ENCODE measurements at regions not wholly inside any gene's neighbourhood (a gene's known extent, or its start where the extent isn't known, plus 50 kb on each side); places are given as distances from the start of the nearest gene placed in this dataset.
A peak's percentile ranks its signal among the peaks of the same experiment; 100 is the strongest.

DNA sequence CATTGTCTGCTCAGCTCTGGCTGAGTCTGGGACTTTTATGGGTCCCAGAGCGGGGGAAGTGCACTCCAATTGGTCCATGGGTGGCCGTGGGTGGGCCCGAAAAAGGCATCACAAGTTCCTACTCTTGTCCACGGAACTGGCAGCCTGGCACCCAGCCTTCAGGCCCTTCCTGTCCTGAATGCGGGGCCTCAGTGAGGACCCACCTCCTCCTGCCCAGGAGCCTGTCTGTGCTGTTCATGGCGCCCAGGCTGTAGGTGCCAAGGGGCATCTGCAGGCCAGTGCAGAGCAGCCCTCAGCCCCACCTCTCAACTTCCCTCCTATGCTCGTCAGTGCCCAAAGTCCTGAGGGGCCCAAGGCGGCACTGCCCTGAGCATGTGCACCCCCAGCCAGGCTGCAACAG, 411.7 kb upstream of the KIRREL3 start:
- H3K36me3 Mint-ChIP-seq, result peaks cover 0 to 10% of the 10 kb centered on the region in 2 donors
- peaks cover 15 to 17% of the 10 kb centered on the region in 2 donors for H3K9me3 Mint-ChIP-seq
- DNase-seq (ENCODE audit: low spot score in 2 of 2) (no peak), ATAC-seq (no peak)
- H3K27ac Mint-ChIP-seq, result no peak overlapping the region

DNA sequence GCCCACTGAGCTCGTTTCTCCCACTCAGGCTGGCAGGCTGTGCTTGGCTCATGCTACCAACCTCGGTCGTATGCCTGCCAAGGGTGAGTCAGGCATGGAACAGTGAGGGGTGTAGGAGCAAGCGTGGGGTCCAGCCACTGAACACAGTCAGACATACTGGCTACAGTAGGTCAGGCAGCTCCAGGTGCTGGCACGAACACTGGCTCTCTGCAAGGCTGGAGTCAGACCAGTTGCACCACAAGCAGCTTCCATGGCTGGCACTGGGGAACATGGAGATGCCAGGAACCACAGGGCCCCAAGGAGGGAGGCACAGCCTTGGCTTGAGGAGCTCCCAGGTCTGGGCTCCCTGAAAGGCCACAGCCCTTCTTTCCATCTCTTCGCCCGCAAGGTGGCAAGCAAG, 410.7 kb upstream of the KIRREL3 start:
- peaks cover 11 to 13% of the 10 kb centered on the region in 2 donors for H3K9me3 Mint-ChIP-seq
- DNase-seq (ENCODE audit: low spot score in 2 of 2) (no peak), ATAC-seq (no peak)
- H3K27ac Mint-ChIP-seq, result no peak overlapping the region
- peaks cover 0 to 10% of the 10 kb centered on the region in 2 donors for H3K36me3 Mint-ChIP-seq

DNA sequence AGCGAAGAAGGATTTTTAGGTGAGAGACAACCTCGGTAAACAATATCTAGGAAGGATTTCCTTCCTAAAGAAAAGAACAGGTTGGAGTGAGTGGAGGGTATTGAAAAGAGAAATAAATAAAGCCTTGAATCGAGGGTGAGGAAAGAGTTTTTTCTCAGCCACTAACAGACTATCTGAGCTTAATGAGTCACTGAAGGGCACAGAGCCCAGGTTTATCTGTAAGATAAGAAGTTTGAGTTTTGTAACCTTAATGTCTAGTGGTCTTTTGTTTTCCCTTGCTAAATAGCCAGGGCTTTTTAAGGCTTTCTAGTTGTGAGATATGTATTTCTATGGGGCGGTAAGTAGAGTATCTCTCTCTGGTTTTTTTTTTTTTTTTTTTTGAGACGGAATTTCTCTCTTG, 394.5 kb upstream of the KIRREL3 start:
- ATAC-seq, result no peak
- peaks cover 0 to 7% of the 10 kb centered on the region in 2 donors for H3K36me3 Mint-ChIP-seq

GRCh38 chr11:127393460-127393997, 393.0 kb upstream of the KIRREL3 start:
- H3K27ac Mint-ChIP-seq, result no peak overlapping the region
- H3K9me3 Mint-ChIP-seq, result peaks cover 12 to 14% of the 10 kb centered on the region in 2 donors
- H3K36me3 Mint-ChIP-seq, result peaks cover 0 to 7% of the 10 kb centered on the region in 2 donors
- no peak for DNase-seq (ENCODE audit: low spot score in 2 of 2)
- no peak for ATAC-seq

More for the DNA sequence above, 394.5 kb upstream of the KIRREL3 start:
- no peak overlapping the region for H3K27ac Mint-ChIP-seq
- DNase-seq (ENCODE audit: low spot score in 2 of 2), result no peak
- H3K9me3 Mint-ChIP-seq, result peaks cover 12 to 14% of the 10 kb centered on the region in 2 donors

DNA sequence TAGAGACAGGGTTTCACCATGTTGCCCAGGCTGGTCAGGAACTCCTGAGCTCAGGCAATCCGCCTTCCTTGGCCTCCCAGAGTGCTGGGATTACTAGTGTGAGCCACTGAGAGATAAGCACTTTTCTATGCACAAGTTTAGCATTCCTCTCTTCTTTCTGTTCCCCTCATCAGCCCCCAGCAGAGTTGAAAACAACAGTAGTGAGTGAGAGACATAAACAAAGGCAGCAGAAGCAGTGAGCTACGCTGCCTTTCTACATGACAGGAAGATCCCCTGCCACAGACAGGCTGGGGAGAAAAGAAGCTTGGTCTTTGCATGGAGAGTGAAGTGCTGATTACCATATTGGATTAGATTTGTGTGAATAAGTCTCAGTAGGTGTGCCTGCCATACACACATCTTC, 392.0 kb upstream of the KIRREL3 start:
- ATAC-seq, result no peak
- peaks cover 0 to 7% of the 10 kb centered on the region in 2 donors for H3K36me3 Mint-ChIP-seq

GRCh38 chr11:127390465-127390864, 389.9 kb upstream of the KIRREL3 start:
- no peaks in the 10 kb centered on the region for H3K36me3 Mint-ChIP-seq
- no peak for DNase-seq (ENCODE audit: low spot score in 2 of 2)
- ATAC-seq, result no peak

More for the DNA sequence above, 392.0 kb upstream of the KIRREL3 start:
- Mint-ChIP-seq H3K9me3 (peaks cover 12 to 14% of the 10 kb centered on the region in 2 donors), H3K27ac (no peak overlapping the region)
- DNase-seq (ENCODE audit: low spot score in 2 of 2), result no peak

DNA sequence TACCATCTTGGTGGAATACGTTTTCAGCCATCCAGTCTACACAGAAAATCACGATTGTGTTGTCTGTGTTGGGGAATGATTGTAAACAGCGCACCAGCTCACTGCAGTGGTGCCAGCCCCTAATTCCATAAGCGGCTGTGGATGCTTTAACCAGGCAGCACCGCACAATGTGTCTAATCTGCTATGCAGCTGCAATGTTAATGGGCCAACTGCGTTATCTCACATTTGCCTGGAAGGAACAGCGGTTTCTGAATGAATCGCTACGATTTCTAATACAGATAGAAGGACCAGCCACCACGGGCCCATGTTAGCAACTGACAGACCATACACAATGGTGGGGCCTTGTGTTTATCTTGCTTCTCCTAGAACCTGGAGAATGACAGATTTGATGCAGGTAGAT, 384.5 kb upstream of the KIRREL3 start:
- H3K9me3 Mint-ChIP-seq, result no peaks in the 10 kb centered on the region
- H3K36me3 Mint-ChIP-seq, result no peaks in the 10 kb centered on the region
- ATAC-seq, result no peak
- DNase-seq (ENCODE audit: low spot score in 2 of 2), result no peak
- H3K27ac Mint-ChIP-seq, result no peak overlapping the region

More at GRCh38 chr11:127390465-127390864, 389.9 kb upstream of the KIRREL3 start:
- Mint-ChIP-seq H3K9me3 (peaks cover 6 to 8% of the 10 kb centered on the region in 2 donors), H3K27ac (no peak overlapping the region)

DNA sequence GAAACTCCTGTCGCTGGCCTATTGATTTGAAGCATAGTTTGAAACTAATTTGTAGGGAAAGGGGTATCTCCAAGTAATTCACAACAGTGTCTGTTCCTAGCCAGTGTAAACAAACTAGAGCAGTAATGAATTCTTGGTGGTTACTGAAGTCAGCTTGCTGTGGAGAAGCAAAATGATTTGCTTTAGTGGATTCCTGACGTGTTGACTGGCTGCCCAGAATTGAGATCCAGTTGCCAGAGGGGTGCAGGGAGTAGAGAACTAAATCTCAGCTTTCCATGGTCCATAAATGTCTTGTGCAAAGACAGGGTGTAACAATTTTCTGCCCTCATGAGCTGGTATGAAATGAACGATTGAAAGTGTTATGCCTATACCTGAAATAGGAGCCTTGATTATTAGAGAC, 382.5 kb upstream of the KIRREL3 start:
- H3K9me3 Mint-ChIP-seq, result no peaks in the 10 kb centered on the region
- H3K27ac Mint-ChIP-seq, result no peak overlapping the region
- H3K36me3 Mint-ChIP-seq, result no peaks in the 10 kb centered on the region
- ATAC-seq (no peak), DNase-seq (ENCODE audit: low spot score in 2 of 2) (no peak)

GRCh38 chr11:127381247-127381646, 380.7 kb upstream of the KIRREL3 start:
- Mint-ChIP-seq H3K36me3 (no peaks in the 10 kb centered on the region), H3K9me3 (no peaks in the 10 kb centered on the region), H3K27ac (no peak overlapping the region)
- DNase-seq (ENCODE audit: low spot score in 2 of 2) (no peak), ATAC-seq (no peak)

- ATAC-seq, result no peak
- no peak for DNase-seq (ENCODE audit: low spot score in 2 of 2)
- H3K27ac Mint-ChIP-seq, result no peak overlapping the region
- H3K9me3 Mint-ChIP-seq, result no peaks in the 10 kb centered on the region
- H3K36me3 Mint-ChIP-seq, result no peaks in the 10 kb centered on the region
These were observed 379.1 kb upstream of the KIRREL3 start for GRCh38 chr11:127379686-127380085.

GRCh38 chr11:127376301-127376700, 375.7 kb upstream of the KIRREL3 start:
- no peaks in the 10 kb centered on the region for H3K9me3 Mint-ChIP-seq
- no peak for ATAC-seq

DNA sequence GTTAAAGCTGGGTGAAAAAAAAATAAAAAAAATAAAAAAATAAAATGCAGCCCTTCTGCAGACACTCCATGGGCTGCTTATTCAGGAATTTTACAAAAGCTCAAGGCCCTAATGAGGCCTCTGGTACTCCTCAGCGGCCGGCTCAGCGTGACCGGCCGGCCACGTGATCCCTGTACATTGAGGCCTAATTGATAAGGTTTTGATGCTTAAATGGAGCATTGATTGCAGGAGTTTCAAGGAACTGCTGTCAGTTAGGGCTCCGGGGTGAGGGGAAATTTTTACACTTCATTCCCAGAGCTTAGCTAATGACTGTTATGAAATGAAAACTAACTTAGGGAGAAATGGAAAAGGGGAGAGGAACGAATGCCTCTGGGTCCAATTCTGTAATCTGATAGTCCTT, 368.8 kb upstream of the KIRREL3 start:
- ATAC-seq (no peak), DNase-seq (ENCODE audit: low spot score in 2 of 2) (no peak)
- H3K9me3 Mint-ChIP-seq, result no peaks in the 10 kb centered on the region
- no peaks in the 10 kb centered on the region for H3K36me3 Mint-ChIP-seq
- no peak overlapping the region for H3K27ac Mint-ChIP-seq

More at GRCh38 chr11:127376301-127376700, 375.7 kb upstream of the KIRREL3 start:
- H3K27ac Mint-ChIP-seq, result no peak overlapping the region
- no peaks in the 10 kb centered on the region for H3K36me3 Mint-ChIP-seq
- no peak for DNase-seq (ENCODE audit: low spot score in 2 of 2)

DNA sequence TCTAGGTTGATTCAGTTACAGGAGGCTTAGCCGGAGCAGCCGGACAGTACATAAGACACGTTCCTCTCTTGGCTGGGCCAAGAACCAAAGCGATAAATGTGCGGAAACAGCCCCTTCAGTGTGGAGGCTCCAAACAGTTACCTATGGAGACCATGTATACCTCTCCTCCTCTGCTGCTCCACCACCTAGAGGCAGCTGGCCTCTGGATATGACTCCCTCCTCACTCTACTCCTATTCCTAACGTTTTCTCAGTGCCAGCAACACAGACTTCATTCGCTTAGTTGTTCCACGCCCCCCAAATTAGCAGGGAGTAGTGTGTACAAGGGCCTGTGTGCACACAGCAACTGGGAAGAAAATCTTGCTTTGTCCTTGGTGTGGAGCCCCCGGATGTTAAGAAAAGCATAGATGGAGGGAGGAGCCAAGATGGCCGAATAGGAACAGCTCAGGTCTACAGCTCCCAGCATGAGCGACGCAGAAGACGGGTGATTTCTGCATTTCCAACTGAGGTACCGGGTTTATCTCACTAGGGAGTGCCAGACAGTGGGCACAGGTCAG, 362.3 kb upstream of the KIRREL3 start:
- no peak overlapping the region for H3K27ac Mint-ChIP-seq
- H3K36me3 Mint-ChIP-seq, result no peaks in the 10 kb centered on the region
- ATAC-seq (no peak), DNase-seq (ENCODE audit: low spot score in 2 of 2) (no peak)
- no peaks in the 10 kb centered on the region for H3K9me3 Mint-ChIP-seq

GRCh38 chr11:127358160-127358559, 357.6 kb upstream of the KIRREL3 start:
- ATAC-seq (no peak), DNase-seq (ENCODE audit: low spot score in 2 of 2) (no peak)
- H3K27ac Mint-ChIP-seq, result no peak overlapping the region
- no peaks in the 10 kb centered on the region for H3K36me3 Mint-ChIP-seq
- H3K9me3 Mint-ChIP-seq, result no peaks in the 10 kb centered on the region

DNA sequence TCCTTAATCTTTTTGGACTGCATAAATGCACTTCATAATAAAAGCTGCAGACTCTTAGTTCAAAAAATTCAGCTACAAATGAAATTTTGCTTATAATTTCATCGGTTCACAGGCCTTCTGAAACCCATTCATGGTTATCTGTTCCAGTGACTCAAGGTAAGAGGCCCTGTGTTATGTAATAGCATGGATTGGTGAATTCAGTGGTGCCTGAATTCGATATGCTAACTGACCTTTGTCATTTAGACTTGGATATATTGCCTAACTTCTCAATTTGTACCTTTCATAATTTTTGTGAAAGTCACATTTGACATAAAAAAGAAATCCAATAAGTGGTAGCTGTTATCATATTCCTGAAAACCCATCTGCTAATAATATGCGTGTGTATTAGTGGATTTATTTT, 349.9 kb upstream of the KIRREL3 start:
- Mint-ChIP-seq H3K9me3 (peaks cover 5 to 6% of the 10 kb centered on the region in 2 donors), H3K27ac (no peak overlapping the region), H3K36me3 (no peaks in the 10 kb centered on the region)
- DNase-seq (ENCODE audit: low spot score in 2 of 2) (no peak), ATAC-seq (no peak)

GRCh38 chr11:127345819-127346459, 345.4 kb upstream of the KIRREL3 start:
- ATAC-seq (no peak), DNase-seq (ENCODE audit: low spot score in 2 of 2) (peak in 1 of 2 donors; percentile 4)
- Mint-ChIP-seq H3K9me3 (peaks cover 5 to 6% of the 10 kb centered on the region in 2 donors), H3K27ac (no peak overlapping the region), H3K36me3 (no peaks in the 10 kb centered on the region)

- Mint-ChIP-seq H3K36me3 (no peaks in the 10 kb centered on the region), H3K27ac (no peak overlapping the region), H3K9me3 (peaks cover 2 to 3% of the 10 kb centered on the region in 2 donors)
- ATAC-seq (no peak), DNase-seq (ENCODE audit: low spot score in 2 of 2) (no peak)
These were observed 339.9 kb upstream of the KIRREL3 start for GRCh38 chr11:127340438-127340837.

GRCh38 chr11:127339376-127339775, 338.8 kb upstream of the KIRREL3 start:
- ATAC-seq, result no peak

More at GRCh38 chr11:127339376-127339775, 338.8 kb upstream of the KIRREL3 start:
- H3K27ac Mint-ChIP-seq, result no peak overlapping the region
- DNase-seq (ENCODE audit: low spot score in 2 of 2), result no peak
- peaks cover 4 to 5% of the 10 kb centered on the region in 2 donors for H3K9me3 Mint-ChIP-seq
- H3K36me3 Mint-ChIP-seq, result no peaks in the 10 kb centered on the region

All from activated naive CD4-positive, alpha-beta T cell treated with anti-CD3 and anti-CD28 coated beads, Interleukin-2, amount 50 U/mL, for 72 hours (primary cell).